AG04450 (cell line): ENCODE measurements at regions not wholly inside any gene's neighbourhood (a gene's known extent, or its start where the extent isn't known, plus 50 kb on each side); places are given as distances from the start of the nearest gene placed in this dataset.
"Not testable (repeated sequence)": the region's sequence is repeated elsewhere in the genome, so short reads cannot be mapped to it uniquely, and the experiment has no call there.

Experiments used
- CTCF ChIA-PET: fragments of 300-600, 350-600 bp; formaldehyde crosslinking; extraction: SDS; loops from one replicate; lab custom pipeline; 2022; ENCODE audit warnings: antibody characterized with exemption, inconsistent platforms; lab: Charles Lee
- POLR2A ChIA-PET: fragments of 350-600 bp; formaldehyde crosslinking; extraction: SDS; loops from one replicate; lab custom pipeline; 2021; ENCODE audit warnings: antibody characterized with exemption, inconsistent platforms; lab: Yijun Ruan, JAX
- DNase-seq: peaks from one replicate; pipeline ENCODE4 v3.0.0-alpha.2; 2011; ENCODE audit warnings: low read depth, low spot score
- H3K27ac ChIP-seq: one replicate; pipeline ENCODE4 v1.5.1; 2012; ENCODE audit warnings: low read depth, low read length, control low read depth
- H3K27me3 ChIP-seq: one replicate; pipeline ENCODE4 v1.6.0; 2012; ENCODE audit warnings: low read length; ENCODE audit not compliant: control insufficient read depth, insufficient read depth
- H3K4me3 ChIP-seq: 2 replicates; pipeline ENCODE4 v1.5.1; 2011; ENCODE audit warnings: mild to moderate bottlenecking, low read depth, low read length, control low read depth
- H3K9me3 ChIP-seq: 2 replicates; pipeline ENCODE4 v1.5.1; 2012; ENCODE audit warnings: low read length; ENCODE audit not compliant: control insufficient read depth, insufficient read depth
- CTCF ChIP-seq: IDR thresholded peaks from 2 replicates; pipeline ENCODE4 v1.5.1; 2011; ENCODE audit warnings: low read depth, low read length, control low read depth, inconsistent platforms

- no peaks in the 10 kb centered on the region for H3K27me3 ChIP-seq
- no peaks in the 10 kb centered on the region; the same call in 1 of the 2 replicates for H3K9me3 ChIP-seq
- CTCF ChIA-PET = no interaction called here
- TF ChIP-seq CTCF = no peak
- no peak overlapping the region for H3K27ac ChIP-seq
- H3K4me3 ChIP-seq = no peak overlapping the region
- DNase-seq = no peak
- POLR2A ChIA-PET = no interaction called here
These were observed 743.5 kb upstream of the ARPP21 start for GRCh38 chr3:34895841-34896240.

- DNase-seq, POLR2A ChIA-PET, CTCF ChIA-PET, H3K9me3 ChIP-seq, H3K27ac ChIP-seq, H3K27me3 ChIP-seq, H3K4me3 ChIP-seq: not testable (repeated sequence)
These were observed 729.6 kb upstream of the ARPP21 start for GRCh38 chr3:34909679-34910078.

- Histone ChIP-seq H3K9me3 (peaks cover 2% of the 10 kb centered on the region; the same call in 1 of the 2 replicates), H3K27ac (no peak overlapping the region), H3K4me3 (no peak overlapping the region), H3K27me3 (no peaks in the 10 kb centered on the region)
- ChIA-PET POLR2A (no interaction called here), CTCF (no interaction called here)
- no peak for TF ChIP-seq CTCF
- DNase-seq = no peak
These were observed 720.3 kb upstream of the ARPP21 start for GRCh38 chr3:34919025-34919424.

- Histone ChIP-seq H3K27me3 (no peaks in the 10 kb centered on the region), H3K27ac (no peak overlapping the region), H3K9me3 (peaks cover 2% of the 10 kb centered on the region; the same call in 1 of the 2 replicates), H3K4me3 (no peak overlapping the region)
- POLR2A ChIA-PET = no interaction called here
- CTCF ChIA-PET = no interaction called here
- no peak for TF ChIP-seq CTCF
- DNase-seq = no peak
These were observed 718.5 kb upstream of the ARPP21 start for GRCh38 chr3:34920806-34921205.

GRCh38 chr3:34924961-34925360, 714.4 kb upstream of the ARPP21 start:
- DNase-seq = no peak
- Histone ChIP-seq H3K27ac (no peak overlapping the region), H3K27me3 (no peaks in the 10 kb centered on the region), H3K9me3 (peaks cover 2% of the 10 kb centered on the region; the same call in 1 of the 2 replicates), H3K4me3 (no peak overlapping the region)
- no peak for TF ChIP-seq CTCF
- ChIA-PET POLR2A (no interaction called here), CTCF (no interaction called here)

- TF ChIP-seq CTCF = no peak
These were observed 713.5 kb upstream of the ARPP21 start for GRCh38 chr3:34925851-34926250.

More at GRCh38 chr3:34925851-34926250, 713.5 kb upstream of the ARPP21 start:
- ChIA-PET POLR2A (no interaction called here), CTCF (no interaction called here)
- DNase-seq = no peak
- peaks cover 2% of the 10 kb centered on the region; the same call in 1 of the 2 replicates for H3K9me3 ChIP-seq
- no peak overlapping the region for H3K4me3 ChIP-seq
- no peak overlapping the region for H3K27ac ChIP-seq
- no peaks in the 10 kb centered on the region for H3K27me3 ChIP-seq
